HG03575 (cell line): ENCODE measurements at regions not wholly inside any gene's neighbourhood (a gene's known extent, or its start where the extent isn't known, plus 50 kb on each side); places are given as distances from the start of the nearest gene placed in this dataset.

ENCODE experiments used
- ATAC-seq: cut with Tn5 transposase; IDR thresholded peaks from one replicate; pipeline ENCODE4 v1.9.1; 2021; ENCODE audit not compliant: unreplicated experiment, insufficient number of reproducible peaks, low FRiP score; ENCODE audit errors: extremely low read depth

DNA sequence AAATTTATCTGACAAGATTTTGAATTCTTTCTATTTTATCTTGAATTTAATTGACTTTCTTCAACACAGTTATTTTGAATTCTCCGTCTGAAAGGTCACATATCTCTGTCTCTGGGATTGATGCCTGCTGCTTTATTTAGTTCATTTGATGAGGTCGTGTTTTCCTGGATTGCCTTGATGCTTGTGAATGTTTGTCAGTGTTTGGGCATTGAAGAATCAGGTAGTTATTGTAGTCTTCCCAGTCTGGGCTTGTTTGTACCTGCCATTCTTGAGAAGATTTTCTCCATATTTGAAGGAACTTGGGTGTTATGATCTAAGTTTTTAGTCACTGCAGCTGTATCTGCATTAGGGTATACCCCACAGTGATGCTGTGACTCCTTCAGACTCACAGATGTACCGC, 315.8 kb upstream of the DDHD1 start:
- ATAC-seq = no peak

DNA sequence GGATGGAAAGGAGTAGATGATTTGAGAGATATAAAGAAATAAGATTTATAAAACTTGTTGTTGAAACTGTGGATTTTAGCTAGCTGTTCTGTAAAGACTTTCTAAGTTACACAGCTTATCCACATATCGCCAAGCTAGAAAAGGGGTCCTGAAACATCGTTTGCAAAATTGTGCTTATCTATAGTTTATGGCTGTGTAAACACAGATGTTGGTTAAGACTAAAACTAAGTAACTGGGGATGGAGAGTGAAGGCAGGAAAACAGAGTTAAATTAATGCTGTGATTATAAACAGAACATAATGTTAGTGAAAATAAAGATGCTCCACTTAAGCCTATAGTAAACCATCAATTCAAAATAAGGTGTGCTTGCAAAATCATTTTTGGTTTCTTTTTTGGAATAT, 311.3 kb upstream of the DDHD1 start:
- ATAC-seq = no peak

DNA sequence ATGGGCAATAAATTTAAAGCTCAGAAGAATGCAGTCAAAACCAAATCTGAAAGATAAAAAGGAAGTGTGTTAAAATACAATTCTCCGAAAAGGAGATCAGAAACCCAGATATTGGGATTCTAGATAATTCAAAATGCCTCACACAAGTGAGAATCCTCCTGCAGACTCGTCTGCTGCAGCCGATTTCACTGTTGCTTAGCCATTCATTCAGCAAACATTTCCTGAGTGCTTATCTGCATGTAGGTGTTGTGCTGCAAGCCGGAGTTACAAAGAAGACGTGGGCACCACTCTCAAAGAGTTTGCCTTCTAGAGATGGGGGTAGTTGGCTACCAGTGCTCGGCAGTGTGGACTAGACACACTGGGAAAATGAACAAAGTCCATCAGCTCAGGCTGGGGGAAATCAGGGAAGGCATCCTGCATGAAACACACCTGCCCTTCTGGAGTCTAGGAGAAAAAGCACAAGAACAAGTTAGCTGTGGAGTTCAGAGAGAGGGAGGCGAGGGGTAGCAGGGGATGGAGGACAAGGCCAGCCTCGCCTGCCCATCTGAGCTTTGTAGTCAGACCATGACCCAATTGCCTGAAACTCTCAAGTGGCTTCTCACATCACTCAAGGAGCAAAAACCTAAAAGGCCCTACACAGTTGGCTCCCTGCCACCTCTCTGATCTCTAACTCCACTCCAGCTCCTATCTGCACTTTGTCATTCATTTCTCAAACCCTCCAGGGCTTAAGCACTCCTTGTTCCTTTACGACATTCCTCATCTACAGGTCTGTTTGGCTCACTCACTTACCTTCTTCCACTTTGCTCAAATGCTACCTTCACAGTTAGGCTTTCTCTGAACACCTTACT, 310.0 kb upstream of the DDHD1 start:
- ATAC-seq = no peak

DNA sequence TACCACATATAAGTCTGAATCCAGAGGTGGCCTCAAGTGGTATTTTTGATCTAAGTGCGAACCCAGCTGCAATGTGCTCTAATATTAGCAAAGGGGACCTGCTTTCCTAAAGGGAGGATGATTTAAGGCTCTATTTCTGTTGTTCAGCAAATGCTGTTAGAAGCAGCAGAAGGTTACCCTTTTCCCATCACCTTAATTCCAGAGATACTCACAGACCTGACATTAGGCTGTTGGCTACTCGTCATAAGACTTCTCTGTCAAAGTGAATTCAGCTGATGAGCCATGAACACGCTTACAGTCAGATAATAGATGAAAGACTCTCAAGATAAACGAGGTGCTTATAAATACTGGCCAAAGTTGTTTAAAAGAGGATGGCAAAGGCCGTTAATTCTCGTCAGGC, 308.7 kb upstream of the DDHD1 start:
- no peak for ATAC-seq

DNA sequence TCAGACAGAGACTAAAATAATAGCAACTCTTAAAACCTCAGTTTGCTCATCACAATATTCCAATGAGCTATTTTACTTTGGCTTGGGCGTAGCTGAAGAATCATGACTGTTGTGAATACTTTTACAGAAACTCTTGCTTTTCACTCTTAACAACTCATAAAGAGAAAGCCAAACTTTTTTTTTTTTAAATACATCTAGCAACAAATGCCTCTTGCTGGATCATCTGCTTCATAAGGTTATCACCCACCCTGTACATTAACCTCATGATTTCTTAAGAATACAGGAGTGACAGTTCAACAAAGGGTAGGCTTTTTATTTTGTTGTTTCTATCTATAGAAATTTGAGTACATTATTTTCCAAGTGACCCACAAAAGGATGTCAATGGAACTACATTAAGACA, 307.4 kb upstream of the DDHD1 start:
- no peak for ATAC-seq

DNA sequence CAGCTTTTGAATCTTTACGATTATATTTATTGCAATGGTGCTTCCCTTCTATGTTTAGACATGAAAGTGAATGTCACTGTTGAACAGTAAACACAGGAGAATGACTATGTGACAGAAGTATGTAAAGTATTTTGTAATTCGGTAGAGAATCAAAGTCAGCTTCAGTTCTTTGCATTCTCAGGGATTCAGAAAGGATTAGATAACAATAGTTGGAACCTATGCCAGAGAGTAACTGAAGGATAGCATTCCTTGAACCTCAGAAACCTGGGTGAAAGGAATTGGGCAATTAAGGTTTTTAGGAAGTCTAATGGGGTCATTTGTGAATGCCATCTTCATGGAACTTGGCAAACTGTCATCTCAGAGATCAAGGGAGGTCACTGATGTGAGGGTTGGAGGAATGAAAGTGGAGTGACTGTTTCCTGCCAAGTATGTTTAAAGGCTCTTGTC, 305.3 kb upstream of the DDHD1 start:
- no peak for ATAC-seq

DNA sequence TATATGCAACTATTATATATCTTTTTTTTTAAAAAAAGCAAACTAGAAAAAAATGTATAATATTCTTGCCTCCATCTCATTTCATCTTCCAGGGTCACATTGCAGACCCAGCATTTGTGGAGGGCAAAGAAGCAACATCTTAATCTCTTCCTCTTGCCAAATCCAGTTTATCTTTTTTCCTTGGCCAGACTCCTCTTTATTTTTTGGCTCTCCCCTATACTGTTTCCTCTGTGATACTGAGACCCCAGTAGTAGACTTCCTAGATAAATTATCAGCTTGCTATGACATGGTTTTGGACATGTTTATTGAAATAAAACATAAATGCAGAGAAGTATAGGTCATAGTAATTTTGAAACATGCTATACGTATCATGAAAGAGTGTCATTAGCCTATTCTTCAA, 303.8 kb upstream of the DDHD1 start:
- no peak for ATAC-seq

DNA sequence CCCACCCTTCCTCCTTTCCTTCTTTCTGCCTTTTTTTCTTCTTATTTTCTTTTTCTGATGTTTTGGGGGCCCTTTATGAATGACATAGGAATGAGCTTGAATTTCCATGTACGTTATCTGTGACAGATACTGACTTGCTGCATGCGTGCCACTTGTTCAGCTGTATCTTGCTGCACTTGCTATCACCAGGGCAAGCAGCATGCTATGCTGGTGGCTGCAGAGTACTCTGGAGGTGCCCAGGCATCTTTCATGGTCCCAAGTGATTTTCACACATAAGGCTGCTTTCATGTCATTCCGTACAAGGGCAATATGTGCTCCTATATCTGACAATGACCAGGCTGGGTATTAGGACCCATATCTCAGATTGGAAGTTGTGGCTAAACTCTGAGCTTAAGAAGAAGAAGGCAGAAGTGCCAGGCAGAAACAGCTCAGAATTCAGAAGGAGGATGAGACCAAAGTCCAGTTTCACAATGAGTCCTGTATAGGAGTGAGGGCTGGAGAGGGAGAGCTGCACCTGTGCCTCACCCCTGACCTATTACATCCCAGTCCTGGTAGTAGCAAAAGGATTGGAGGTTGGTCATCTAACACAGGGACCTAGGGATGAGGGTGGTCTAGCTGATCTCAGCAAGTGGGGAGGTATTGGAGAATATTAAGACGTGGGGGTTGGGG, 299.0 kb upstream of the DDHD1 start:
- no peak for ATAC-seq

DNA sequence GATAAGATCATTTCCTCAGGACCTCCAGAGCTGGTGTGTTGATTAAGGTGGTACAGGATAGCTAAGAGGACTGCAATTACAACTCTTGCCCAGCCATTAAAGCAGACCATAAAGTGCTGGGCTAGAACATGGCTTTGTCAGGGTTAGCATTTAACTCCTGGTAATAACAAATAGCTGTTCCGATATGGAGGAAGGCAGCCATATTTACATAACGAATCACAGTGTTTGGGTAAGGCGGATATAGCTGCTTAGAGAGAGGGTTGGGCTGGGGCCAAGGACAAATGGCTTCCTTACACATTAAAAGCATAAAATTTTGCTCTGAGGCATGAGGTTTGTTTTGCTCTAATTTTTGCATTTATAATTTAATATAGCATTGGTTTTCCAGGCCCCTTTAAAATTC, 297.7 kb upstream of the DDHD1 start:
- no peak for ATAC-seq

DNA sequence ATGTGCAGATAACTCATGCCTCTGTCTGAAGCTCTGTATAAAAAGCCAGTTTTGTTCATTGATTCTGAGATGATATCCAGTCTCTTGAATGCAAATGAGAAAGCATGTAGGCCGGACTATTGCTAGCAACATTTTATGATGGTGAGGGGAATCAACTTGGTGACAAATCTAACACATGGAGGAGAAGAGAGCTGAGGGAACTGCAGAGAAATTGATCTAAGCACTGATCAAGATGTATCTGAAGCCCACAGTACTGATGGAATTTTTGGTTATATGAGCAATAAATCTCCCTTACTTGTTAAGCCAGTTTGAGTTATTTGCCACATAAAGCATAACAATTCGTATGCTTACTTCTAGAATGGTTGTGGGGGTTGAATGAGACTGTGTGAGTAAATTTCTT, 295.6 kb upstream of the DDHD1 start:
- ATAC-seq = no peak

DNA sequence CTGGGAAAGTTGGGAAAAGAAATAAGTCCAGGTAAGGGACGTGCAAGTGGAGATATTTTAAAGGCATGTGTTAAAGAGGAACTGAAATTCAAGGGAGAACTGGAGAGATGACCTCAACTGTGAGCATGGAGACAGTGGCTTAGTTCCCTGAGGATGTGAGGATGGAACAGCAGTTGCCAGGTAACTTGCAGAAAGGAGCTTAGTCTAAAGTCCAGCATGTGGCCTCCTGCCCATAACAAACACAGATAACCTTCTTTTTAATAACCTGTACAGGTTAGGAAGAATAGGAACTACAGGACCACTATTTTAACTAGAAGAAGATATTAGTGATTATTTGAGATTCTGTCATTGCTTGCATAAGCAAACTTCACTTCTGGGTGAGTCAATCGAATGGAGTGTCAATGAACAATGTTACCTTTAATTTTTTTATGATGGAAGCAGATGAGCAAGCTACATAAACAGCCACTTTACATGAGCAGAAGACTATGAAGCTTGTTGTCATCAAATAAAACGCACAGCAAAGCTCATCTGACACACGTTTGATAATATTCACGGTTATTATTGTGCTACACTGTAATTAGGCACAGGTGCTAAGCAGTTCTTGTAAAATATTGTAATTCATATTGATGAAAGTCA, 291.7 kb upstream of the DDHD1 start:
- no peak for ATAC-seq

DNA sequence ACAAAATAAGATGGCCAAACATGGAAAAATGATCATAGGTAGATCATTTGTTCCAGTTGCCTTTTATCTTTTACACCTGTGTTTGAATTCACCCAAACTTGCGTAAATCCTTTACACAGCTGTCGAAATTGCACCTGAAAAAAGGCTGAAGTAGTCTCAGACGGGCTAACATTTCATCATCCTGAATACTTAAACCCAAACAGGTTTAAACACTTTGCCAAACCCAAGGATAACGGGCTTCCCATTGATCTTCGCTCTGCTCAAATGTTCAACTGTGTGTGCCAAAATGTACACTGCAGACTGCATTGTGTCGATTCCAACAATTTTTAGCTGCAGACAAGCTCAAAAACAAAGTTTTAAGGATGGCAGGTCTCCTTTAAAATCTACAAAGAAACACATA, 288.7 kb upstream of the DDHD1 start:
- ATAC-seq = no peak

DNA sequence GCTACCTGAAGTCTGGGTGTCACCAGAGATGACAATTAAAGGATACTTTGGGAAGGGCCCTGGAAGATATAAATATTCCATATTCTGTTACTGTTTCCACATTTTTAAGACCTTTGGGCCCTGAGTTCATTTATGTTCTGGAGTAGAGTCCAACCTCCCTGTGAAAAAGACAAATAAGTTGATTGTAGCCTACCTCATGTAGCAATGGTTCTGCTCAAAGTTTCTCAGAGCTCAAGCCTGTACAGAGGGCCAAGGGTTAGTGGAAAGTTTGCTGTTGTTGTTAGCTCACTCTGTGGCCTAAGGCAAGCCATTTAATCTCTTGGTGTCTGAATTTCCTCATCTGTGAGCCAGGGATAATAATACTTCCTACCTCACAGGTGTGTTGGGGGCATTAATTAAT, 284.7 kb upstream of the DDHD1 start:
- no peak for ATAC-seq

DNA sequence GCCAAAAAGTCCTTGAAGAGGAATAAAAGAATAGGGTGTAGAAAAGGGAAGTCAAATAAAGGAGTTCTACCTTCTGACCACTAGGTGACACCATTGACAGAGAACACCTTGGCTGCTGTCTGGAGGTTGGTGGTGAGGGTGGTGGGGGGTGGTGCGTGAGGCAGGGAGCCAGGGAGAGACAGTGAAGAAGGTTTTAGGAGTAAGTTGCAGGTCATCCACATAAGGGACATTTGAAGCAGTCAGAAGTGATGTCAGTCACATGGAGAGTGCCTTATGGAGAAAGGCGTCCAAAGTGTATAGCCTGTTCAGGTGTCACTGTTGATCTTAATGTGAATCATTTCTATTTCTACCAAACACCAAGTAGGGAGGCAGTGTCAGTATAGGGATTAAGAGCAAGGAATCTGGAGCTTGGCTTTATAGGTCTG, 279.3 kb upstream of the DDHD1 start:
- no peak for ATAC-seq

DNA sequence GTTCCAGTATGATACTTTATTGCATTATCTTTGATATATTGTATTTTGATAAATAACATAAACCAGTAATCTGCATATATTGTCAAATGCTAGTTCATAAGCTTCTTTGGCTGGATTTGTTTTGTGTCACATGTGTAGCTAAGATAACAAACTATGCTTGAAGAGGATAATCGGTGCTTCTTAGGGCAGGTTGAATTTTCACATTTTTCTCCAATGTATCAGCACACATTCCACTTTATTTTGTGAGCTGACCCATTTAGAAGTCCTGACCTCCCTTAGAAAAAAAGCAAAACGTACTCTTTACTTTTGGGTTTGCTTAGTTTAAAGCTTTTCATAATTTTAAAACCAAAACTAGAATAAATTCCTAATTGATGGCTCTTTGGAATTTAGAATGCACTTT, 277.7 kb upstream of the DDHD1 start:
- no peak for ATAC-seq

DNA sequence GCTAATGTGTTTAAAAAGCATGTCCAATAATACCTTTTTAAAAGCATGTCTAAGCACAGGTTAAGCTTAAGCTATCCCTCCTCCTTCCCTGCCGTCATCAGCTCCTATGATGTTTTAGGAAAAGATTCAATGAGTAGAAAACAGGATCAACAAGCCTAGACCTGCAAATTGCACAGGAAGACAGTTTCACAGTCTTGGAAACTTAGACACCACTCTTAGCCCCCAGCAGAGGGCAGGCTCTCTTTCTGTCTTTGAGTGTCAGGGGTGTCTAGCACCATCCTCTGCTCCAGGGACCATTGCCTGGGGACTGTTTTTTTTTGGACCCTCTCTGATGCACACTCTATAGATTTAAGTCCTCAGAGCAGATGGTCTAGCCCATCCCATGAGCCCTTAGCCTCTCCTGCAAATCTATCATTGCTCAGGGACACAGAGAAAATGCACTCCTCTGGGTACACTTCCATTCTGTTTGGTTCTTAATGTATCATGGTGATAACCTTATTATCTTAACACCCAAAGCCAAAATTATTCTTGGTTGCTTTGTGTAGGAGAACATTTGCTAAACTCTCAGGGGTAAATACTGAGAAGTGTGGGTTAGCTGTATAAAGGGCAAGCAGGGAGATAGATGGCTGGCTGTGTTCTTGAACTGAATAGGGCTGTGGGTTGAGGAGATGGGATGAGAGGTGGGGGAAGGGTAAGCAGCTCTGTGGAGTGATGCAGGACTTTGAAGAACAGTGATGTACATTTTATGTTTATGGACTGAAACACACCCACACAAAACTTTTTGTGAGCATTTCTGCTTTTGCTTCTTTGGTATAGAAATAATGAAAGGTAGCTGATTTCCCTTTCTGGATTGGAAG, 259.9 kb upstream of the DDHD1 start:
- ATAC-seq = no peak

DNA sequence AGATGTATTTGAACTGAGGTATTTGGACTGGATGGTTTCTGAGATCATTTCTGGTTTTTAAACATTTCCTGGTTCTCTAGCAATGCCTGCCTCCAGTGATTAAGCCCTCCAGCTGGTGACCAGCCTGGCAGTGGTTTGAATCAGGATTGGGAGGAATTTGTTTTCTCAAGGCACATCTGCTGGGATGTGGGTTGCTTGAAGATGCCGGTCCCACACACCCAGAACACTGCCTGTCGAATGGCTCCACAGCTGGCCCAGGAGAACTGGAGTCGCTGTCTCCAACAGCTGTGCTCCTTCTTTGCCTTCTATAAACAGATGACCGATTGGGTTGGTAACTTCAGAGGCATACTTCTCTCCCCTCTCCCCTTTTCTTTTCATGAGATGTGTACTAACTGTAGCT, 258.0 kb upstream of the DDHD1 start:
- no peak for ATAC-seq

DNA sequence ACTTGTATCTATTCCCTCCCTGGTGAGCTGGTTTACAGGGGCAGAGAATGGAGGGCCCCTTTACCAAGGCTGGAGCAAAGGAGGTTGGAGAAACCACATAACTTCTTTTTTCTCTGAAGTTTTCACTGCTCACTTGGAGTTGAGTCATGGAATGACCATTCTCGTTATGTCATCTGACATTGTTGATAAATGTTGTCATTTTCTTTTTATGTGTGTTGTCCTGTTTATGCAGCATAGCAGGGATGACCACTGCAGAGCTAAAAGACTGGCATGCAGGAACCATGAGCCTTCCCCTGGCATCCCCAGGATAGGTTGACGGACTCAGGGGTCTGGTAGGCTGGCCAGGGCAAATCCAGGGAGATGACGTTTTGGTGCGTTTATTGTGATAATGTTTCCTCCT, 256.8 kb upstream of the DDHD1 start:
- no peak for ATAC-seq

DNA sequence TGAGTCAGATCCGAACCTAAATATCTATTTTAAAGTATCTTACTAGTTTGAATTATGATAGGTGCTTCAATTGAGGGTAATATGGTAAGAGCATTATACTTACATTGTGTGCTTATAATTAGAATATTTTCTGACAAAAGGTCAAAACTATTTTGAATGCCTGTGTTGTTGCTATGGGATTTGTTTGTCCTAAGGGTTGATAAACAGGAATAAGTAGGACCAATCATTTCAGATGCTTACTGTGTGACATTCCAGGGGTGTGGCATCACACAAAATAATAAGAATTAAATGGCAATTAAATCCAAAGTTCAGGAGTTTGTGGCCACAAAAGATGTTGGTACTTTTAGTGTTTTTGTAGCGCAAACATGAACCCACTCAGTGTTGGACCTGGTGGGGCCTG, 256.2 kb upstream of the DDHD1 start:
- no peak for ATAC-seq
